GM03348 (cell line): ENCODE measurements at regions not wholly inside any gene's neighbourhood (a gene's known extent, or its start where the extent isn't known, plus 50 kb on each side); places are given as distances from the start of the nearest gene placed in this dataset.
"Not testable (repeated sequence)": the region's sequence is repeated elsewhere in the genome, so short reads cannot be mapped to it uniquely, and the experiment has no call there.

Source experiments
- DNase-seq: peaks from one replicate; pipeline ENCODE4 v3.0.0; 2012; ENCODE audit warnings: low spot score

DNA sequence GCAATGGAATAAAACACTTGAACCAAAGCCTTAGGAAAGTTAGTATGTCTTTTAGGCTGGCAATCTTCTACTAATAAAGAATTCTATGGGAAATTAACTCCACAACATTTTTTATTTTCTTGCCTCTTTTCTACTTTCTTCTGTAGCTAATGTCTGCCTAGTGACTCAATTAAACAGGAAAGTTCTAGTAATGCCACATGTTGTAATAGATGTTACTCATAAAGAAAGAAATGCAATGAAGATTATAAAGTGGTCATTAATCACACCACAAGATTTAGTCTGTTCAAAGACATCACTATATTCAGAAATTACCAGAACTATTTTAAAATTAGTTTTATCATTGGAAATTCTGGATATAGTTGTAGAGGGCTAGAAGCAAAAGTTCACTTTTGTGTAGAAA is 329.7 kb downstream of the SI start:
- no peak for DNase-seq

DNA sequence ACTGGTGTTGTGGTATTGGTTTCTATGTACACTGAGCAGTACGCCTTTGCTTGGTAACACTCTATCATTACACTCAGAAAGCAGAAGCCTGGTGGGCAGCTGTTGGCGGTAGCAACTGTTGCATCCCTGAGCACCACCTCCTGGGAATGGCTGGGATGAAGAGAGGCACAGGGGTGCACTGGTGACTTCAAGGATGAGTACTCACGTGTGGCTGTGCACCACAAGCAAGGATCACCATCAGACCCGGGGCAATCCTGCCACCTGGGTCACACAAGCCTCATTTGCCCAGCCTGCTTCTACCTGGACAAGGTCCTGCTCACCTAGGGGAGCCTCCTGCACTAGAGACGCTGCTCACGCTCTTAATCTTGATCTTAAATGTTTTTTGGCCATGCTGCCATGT is 336.4 kb downstream of the SI start:
- DNase-seq: no peak

DNA sequence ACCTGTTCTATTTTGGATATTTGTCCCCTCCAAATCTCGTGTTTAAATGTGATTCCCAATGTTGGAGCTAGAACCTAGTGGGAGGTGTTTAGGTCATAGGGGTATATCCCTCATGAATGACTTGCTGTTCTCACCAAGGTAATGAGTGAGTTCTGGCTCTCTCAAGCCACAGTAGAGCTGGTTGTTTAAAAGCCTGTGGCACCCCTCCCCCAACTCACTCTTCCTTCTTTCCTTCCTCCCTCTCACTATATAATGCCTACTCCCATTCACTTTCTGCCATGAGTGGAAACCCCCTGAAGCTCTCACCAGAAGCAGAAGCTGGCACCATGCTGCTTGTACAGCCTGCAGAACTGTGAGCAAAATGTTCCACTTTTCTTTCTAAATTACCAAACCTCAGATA is 341.1 kb downstream of the SI start:
- no peak for DNase-seq

DNA sequence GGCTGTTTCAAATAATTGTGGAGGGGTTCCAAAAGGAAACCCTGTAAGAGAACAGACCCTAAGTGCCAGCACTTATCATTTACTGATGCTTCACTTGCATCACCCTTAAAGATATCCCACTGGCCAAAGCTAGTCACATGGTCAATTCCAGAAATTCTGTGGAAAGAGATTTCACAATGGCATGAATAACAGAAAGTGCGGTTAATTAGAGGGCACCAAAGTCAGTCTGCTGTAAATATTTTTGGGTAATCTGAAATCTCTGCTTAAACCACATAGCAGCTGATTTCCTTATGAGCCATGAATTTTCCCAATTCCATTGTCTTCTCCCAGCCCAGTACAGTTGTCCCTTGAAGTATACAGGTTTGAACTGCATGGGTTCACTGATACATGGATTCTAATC is 346.1 kb downstream of the SI start:
- peak; percentile 4 for DNase-seq

DNA sequence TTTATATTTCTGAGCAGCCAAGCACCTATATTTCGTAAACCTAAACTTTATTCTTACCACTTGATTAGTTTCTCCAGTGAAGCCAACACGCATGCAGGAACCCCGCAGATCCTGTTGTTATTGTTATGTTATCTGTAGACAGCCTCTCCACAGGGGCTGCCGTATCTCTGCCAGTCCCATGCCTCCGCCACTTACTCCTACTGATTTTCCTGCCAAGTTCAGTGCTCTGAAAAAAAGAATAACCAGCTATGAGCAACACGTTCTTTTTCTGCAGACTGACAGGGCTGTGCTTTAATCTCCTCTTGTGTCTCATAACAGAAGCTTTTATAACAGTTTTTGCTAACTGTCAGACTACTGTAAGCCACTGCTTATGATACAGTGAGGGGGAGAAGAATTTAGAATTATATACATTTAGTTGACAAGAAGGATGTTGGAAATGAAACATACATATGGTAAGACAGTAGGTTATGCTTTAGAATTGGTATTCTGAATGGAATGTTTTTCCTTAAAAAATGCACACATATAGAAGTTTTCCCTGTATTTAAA is 347.4 kb downstream of the SI start:
- no peak for DNase-seq

DNA sequence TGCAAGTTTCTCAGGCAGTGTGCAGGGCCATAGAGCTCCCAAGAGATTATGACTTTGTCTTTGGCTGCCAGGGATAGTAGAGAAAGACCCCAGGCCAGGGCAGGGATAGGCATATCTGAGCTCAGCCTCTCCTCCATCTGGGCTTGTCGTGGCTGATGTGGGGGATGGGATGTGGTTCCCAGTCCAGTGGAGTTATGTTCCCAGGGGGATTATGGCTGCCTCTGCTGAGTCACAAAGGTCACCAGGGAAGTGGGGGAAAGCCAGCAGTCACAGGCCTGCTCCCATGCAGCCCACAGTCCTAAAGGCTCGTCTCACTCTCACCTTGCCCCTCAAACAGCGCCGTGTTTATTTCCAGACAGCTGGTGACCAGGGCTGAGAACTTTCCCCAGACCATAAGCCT is 354.9 kb downstream of the SI start:
- DNase-seq: no peak

DNA sequence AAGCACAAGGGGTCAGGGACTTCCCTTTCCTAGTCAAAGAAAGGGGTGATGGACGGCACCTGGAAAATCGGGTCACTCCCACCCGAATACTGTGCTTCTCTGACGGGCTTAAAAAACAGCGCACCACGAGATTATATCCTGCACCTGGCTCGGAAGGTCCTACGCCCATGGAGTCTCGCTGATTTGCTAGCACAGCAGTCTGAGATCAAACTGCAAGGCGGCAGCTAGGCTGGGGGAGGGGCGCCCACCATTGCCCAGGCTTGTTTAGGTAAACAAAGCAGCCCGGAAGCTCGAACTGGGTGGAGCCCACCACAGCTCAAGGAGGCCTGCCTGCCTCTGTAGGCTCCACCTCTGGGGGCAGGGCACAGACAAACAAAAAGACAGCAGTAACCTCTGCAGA is 375.5 kb downstream of the SI start:
- DNase-seq: not testable (repeated sequence)

DNA sequence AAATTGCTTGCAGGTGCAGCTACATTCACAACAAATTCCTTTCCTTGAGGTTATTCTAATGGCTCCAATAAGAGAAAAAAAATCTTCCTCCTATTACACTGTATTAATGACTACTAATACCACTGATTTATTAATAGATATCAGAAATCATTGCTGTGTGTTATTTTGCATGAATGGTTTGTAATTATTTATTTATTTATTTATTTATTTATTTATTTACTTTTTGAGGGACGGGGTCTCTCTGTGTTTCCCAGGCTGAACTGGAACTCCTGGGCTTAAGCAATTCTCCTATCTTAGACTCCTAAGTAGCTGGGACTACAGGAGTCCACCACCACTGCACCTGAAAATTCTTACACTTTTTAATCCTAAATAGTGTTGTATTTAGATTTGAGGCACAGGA is 390.4 kb downstream of the SI start:
- DNase-seq: no peak

DNA sequence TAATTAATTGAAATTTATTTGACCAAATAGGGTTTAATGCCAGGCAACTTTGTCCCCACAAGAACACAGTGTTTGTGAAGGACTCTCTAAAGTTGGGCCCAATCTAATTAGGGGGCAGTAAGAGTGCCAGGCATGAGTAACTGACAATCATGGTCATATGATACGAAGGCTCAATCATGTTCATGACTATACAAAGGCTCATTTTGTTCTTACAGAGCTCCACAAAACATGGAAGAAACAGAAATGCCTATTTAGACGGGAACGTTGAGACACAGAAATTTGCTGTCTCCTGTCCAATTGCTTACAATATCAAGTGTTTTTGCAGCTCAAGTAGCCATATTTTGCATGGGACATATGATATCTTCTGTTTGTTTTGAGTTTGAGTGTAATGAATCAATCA is 391.1 kb downstream of the SI start:
- DNase-seq: no peak

DNA sequence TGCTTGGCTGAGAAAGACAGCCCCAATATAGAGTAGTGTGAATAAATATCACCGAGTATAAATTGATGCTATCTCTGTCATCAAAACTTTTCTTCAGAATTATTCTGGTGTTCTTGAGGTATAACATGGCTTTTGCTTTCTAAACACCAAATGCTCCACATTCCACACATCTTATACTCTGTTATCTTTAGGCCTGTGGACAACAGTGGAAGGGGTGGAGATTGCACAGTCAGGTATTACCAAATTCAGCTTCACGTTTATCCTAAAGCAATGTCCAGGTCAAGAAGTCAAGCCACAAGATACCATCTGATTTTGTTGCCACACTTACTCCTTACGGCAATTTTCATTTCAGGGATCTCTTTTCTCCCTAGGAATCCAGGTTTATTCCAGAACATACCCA is 394.8 kb downstream of the SI start:
- DNase-seq: no peak

DNA sequence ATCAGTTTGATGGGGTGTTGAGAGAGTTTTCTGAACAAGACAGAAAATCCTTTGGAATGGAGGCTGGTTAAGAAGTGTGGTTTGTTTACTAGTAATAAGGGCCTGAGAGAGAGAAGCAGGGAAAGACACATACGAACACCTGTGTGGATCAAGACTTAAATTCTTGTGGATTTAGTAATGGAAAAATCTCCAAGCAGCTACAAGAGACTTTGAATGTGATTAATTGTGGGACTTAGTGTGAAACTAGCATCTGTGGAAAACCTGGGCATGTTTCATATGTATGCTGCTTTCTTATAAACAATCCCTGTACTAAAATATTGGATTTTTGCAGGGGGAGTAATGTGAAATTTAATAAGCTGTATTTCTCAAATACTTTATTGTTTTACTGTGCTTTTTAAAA is 399.1 kb downstream of the SI start:
- DNase-seq: no peak

DNA sequence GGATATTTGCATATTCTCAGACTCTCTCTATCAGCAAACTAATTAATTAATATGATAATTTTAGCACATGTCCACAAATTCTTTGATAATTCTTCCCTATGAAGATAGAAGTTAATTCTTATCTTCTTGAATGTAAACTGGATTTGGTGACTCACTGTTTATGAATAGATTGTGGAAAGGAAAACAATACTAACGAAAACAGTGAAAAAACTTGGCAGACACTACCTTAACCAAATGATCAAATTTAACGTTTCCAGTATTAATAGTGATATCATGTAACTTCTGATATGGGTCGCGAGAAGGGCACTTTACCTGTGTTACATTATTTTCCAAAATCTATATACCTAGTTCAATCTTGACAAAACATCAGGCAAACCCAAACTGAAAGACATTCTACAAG is 401.0 kb downstream of the SI start:
- DNase-seq: no peak

DNA sequence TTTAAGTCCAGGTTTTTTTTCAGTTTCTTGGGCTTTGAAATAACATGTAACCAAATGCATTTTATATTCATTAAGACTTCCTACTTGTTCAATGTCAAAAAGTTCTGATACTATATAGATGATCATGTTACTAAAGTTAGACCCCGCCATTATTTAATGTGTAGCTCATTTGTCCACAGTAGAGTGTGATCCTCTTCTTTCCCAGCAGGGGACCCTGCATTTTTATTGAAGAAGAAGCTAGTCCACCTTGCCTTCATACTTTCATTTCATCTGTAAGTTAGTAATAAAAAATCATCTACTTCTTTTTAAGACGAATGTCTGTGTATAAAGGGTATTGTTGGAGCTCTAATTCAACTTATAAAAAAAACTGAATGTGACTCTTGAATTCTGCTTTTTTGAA is 404.6 kb downstream of the SI start:
- no peak for DNase-seq

DNA sequence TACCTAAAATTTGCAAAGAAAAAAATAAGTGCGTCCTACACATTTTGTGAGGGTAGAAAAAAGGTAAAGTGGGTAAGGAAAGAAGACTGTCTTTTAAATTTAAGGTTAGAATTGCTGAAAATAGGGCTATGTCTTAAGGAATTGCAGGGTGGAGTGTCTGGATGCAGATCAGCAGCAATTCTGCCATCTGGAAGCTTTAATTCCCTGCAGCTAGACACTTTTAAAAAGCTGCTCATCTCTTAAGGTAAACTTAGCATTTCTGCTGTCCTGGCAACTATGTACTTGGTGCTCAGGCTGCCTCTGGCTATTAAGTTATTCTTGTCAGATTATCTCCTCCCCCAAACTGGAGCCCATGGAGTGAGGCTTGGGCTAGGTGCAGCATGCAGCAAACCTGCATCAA is 420.2 kb downstream of the SI start:
- no peak for DNase-seq

DNA sequence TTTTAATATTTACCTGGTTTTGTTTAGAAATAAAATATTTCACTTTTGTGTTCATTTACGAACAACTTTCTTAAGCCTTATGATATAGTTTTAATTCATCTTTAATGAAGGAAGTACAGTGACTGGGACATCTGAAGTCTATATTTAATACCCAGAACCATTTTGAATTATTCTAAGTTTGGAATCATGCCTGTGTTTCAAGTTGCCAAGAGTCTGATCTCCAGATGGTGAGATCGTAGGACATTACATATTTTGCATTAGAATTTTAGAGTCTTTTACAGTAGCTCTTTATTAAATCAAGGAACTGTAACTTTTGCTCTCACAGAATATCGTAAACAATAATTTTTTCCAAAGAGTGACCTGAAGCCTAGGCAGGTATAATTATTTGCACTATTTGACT is 420.7 kb downstream of the SI start:
- no peak for DNase-seq

DNA sequence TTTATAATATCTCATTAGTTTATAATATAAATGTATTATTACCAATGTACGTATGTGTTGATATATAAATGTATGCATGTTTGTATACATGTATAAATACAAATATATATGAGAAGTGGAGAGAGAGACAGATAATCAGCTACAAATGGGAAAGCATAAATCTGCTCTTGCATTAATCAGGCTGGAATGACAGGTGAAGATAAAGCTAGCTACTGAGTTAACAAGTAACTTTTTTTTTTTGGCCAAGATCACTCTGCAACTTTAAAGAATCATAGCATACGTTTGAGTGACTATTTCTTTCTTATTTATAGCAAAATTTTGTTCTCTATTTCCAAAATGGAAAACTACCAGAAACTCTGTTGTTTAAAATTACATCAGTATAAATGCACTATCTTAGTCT is 422.8 kb downstream of the SI start:
- no peak for DNase-seq

DNA sequence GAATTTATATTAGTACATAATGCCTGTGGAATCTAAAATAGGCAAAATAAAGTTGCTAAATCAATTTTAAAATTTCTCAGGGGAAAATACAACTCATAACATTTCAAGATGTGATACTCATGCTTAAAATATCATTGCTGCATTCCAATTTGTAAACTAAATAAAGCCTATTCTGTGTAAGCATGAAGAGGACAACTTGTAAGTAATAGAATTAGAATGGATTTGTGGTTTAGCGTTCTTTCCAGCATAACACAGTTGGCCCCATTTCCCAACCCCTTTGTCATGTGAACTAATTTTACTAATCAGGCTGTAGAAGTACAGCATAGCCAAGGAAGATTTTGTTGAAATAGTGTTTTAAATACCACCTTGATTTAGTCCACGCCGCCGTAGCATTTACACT is 437.2 kb downstream of the SI start:
- DNase-seq: peak; percentile 47

DNA sequence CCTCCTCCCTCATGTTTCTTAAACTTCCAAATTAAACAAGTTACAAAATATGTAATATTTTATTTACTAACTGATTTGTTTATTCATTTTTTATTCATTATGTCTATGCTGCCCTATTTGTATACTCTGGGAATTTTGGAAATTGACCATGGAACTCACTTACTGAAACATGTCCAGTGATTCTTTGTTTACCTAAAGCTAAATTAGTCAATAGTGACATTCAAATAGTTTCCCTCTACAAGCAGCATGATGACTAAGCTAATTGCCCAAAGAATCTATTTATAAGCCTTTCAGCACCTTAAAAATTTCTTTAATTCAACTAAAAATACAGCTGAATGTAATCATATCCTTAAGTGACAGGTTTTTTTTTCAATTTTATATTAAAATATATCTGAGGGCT is 437.7 kb downstream of the SI start:
- peak; percentile 16 for DNase-seq

DNA sequence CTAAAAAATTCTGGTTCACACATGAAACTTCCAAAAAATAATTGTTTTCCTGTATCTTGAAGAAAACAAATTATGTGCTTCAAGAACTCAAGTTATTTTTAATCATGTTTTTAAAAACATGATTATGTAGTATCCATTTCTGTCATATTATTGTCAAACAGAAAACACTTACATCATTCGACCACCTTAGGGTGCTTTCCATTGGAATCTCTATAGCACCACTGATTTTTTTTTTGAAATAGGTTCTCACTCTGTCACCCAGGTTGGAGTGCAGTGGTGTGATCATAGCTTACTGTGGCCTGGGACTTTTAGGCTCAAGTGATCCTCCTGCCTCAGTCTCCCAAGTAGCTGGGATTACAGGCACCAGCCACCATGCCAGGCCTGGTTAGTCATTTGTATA is 457.3 kb downstream of the SI start:
- no peak for DNase-seq

DNA sequence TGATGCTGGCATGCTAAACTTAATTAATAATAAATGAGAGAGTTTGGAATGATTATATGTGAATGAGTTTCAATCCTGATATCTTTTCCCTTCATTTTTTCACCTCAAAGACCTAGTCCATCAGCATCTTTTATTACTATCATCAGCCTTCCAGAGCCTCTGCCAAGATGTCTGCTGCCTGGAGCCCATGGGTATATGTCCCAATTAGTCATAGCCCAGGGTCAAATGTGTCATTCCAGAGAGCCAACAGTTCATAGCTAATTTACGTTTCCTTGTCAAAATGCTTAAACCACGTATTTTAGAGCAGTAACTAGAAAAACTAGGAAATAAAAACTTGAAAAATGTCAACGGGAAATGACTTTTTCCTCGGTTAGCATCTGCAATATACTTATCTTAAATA is 457.9 kb downstream of the SI start:
- DNase-seq: no peak

DNA sequence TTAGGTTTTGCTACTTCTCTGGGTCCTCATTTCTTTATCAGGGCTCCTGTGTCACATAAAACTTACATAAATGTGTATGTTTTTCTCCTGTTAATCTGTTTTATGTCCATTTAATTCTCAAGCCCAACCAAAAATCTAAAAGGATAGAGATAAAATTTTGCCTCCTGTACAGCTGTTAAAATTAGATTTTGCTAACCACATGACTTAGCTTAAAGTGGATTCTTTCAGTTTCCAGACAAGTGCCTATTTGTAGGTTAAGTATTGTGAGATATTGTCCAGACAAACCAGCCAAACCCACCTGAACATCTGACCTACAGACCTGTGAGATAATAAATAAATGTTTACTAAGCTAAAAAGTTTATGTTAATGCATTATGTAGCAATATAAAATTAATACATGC is 465.5 kb downstream of the SI start:
- no peak for DNase-seq

DNA sequence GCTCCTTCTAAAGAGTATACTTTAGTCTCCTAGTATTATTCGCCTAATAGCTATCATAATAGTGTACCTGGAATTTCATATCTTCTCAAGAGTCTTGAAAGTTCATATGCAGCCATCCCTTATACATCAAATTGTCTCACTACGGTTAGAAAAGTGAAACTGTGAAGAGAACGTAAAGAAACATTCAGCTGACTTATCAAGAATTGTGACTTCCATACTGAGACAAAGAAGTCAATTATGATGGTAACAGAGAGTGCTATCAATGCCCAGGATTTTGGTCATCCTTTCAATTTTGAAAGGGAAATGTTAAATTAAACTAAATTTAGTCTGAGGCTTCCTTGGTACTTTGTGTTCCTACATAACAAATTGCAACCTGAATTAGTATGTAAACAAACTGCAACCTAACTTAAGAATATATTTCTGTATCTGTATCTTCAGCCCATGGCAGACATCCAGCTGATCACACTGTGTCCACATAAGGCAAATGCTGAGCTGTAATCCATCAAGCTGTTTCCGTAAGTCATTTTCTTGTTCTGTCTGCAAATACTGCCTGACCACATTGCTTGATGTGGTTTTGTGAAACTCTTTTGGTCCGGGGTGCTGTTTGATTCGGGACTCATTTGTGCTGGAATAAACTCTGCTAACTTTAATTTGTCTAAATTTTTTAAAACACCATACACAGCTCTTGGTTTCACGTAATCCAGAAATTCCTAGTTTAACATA is 469.6 kb downstream of the SI start:
- DNase-seq: no peak

DNA sequence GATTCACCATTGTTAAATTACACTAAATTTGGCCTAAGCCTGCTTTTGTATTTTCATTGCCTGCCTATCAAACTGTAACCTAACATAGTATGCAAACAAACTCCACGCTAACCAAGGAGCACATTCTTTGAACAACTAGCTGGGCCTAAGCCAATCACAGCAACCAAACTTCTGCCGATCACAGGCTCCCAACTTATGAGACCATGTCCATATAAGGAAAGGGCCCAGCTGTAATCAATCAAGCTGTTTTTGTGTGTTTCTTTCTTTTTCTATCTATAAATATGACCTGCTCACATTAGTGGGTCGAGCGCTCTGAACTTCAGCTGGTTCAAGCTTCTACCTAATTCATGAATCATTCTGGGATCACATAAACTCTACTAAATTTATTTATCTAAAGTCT is 473.6 kb downstream of the SI start:
- DNase-seq: no peak

DNA sequence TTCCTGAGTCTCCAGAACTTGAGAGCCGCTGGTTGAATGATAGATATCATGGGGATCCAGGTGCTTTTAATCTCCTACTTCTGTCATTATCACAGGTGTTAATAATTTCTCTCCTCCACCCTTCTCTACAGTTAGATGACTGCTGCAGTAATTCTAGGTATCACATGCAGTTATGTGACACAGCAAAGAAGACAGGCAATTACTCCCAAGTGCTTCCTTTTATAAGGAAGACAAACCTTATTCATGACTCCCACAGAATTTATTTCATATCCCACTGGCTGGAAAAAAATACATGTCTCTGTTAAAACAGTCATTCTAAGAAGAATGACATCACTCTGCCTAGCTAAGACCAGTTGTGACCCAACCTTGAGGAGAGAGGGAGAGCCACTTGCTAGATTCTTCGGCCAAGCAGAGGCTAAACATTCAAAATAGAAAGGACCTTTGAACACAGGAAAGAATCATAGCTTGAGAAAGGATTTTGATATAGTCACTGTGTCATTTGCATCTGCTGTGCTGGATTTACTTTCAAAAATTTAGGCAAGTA is 500.6 kb downstream of the SI start:
- DNase-seq: no peak
